IMR-90 (cell line): ENCODE measurements at regions not wholly inside any gene's neighbourhood (a gene's known extent, or its start where the extent isn't known, plus 50 kb on each side); places are given as distances from the start of the nearest gene placed in this dataset.
"Not testable (repeated sequence)": the region's sequence is repeated elsewhere in the genome, so short reads cannot be mapped to it uniquely, and the experiment has no call there.

Experiments used
- ATAC-seq: fragments of 200-7000 bp; cut with Tn5 transposase; 2 replicates; pipeline ENCODE4 v1.9.1; 2020; ENCODE audit warnings: low read depth, mild to moderate bottlenecking, moderate library complexity
- BruUV-seq: library from RNA; stranded (reverse); fragments of 400-500 nt; replicated peaks from 2 replicates; lab custom pipeline; 2021; lab: Mats Ljungman, UMichigan
- CTCF ChIA-PET: fragments of 300-600 bp; formaldehyde crosslinking; extraction: SDS; loops from one replicate; lab custom pipeline; 2021; ENCODE audit warnings: antibody characterized with exemption; lab: Yijun Ruan, JAX
- POLR2A ChIA-PET: fragments of 300-600 bp; sonication (Branson Sonifier 250); formaldehyde crosslinking; loops from one replicate; lab custom pipeline; 2022; ENCODE audit warnings: antibody characterized with exemption; ENCODE audit not compliant: unreplicated experiment; lab: Charles Lee
- DNase-seq: peaks from one replicate; pipeline ENCODE4 v3.0.0; 2013
- H2AFZ ChIP-seq: replicated peaks from 2 replicates; pipeline ENCODE3; 2013; ENCODE audit warnings: low read length, mild to moderate bottlenecking; ENCODE audit not compliant: poor library complexity
- H2AK5ac ChIP-seq: 2 replicates; pipeline ENCODE4 v1.6.1; 2013; ENCODE audit warnings: low read depth, low read length, inconsistent platforms
- H2AK9ac ChIP-seq: replicated peaks from 2 replicates; pipeline ENCODE3; 2013; ENCODE audit warnings: mild to moderate bottlenecking, low read depth, low read length, moderate library complexity; ENCODE audit not compliant: poor library complexity
- H2BK120ac ChIP-seq: 2 replicates; pipeline ENCODE4 v1.6.1; 2013; ENCODE audit warnings: low read depth, low read length, inconsistent platforms
- H2BK15ac ChIP-seq: 3 replicates; pipeline ENCODE4 v1.6.1; 2013; ENCODE audit warnings: low read depth, low read length, inconsistent platforms
- H2BK20ac ChIP-seq: 2 replicates; pipeline ENCODE4 v1.6.1; 2013; ENCODE audit warnings: low read depth, mild to moderate bottlenecking, inconsistent platforms, low read length, moderate library complexity
- H2BK5ac ChIP-seq: 2 replicates; pipeline ENCODE4 v1.6.1; 2013; ENCODE audit warnings: mild to moderate bottlenecking, low read depth, low read length, inconsistent platforms; ENCODE audit not compliant: poor library complexity, severe bottlenecking
- H3K14ac ChIP-seq: replicated peaks from 2 replicates; pipeline ENCODE4 v1.6.1; 2013; ENCODE audit warnings: low read depth, low read length, inconsistent platforms
- H3K18ac ChIP-seq: 2 replicates; pipeline ENCODE4 v1.6.1; 2013; ENCODE audit warnings: low read depth, low read length, control low read depth
- H3K23ac ChIP-seq: 2 replicates; pipeline ENCODE4 v1.6.1; 2013; ENCODE audit warnings: low read depth, low read length, inconsistent platforms
- H3K27ac ChIP-seq: 2 replicates; pipeline ENCODE4 v1.5.1; 2013; ENCODE audit warnings: mild to moderate bottlenecking, control low read depth, low read length; ENCODE audit not compliant: insufficient read depth
- H3K27me3 ChIP-seq: 2 replicates; pipeline ENCODE4 v1.6.1; 2013; ENCODE audit warnings: low read length; ENCODE audit not compliant: control insufficient read depth, insufficient read depth
- H3K36me3 ChIP-seq: 2 replicates; pipeline ENCODE4 v1.6.1; 2013; ENCODE audit warnings: low read length, mixed read lengths; ENCODE audit not compliant: control insufficient read depth, insufficient read depth
- H3K4ac ChIP-seq: 2 replicates; pipeline ENCODE4 v1.6.1; 2013; ENCODE audit warnings: low read depth, low read length, inconsistent platforms
- H3K4me1 ChIP-seq: 2 replicates; pipeline ENCODE4 v1.6.1; 2013; ENCODE audit warnings: low read length, mixed read lengths; ENCODE audit not compliant: control insufficient read depth, insufficient read depth
- H3K4me2 ChIP-seq: 2 replicates; pipeline ENCODE4 v1.6.1; 2013; ENCODE audit warnings: low read depth, mild to moderate bottlenecking, control low read depth, low read length, moderate library complexity
- H3K4me3 ChIP-seq: 2 replicates; pipeline ENCODE4 v1.5.1; 2013; ENCODE audit warnings: low read depth, mild to moderate bottlenecking, control low read depth, low read length, moderate library complexity; ENCODE audit not compliant: insufficient read depth
- H3K56ac ChIP-seq: 2 replicates; pipeline ENCODE4 v1.6.1; 2013; ENCODE audit warnings: low read length, inconsistent platforms; ENCODE audit not compliant: insufficient read depth; ENCODE audit errors: extremely low read depth
- H3K79me1 ChIP-seq, 2 experiments: 2 replicates each; pipeline ENCODE4 v1.6.1; 2013; ENCODE audit warnings: low read length in 2 of 2, inconsistent platforms in 1 of 2, low read depth in 1 of 2
- H3K9ac ChIP-seq: 2 replicates; pipeline ENCODE4 v1.6.1; 2013; ENCODE audit warnings: low read depth, low read length, control low read depth
- H3K9me1 ChIP-seq: 2 replicates; pipeline ENCODE4 v1.6.1; 2013; ENCODE audit warnings: low read length, inconsistent platforms; ENCODE audit not compliant: insufficient read depth
- H3K9me3 ChIP-seq: 2 replicates; pipeline ENCODE4 v1.6.1; 2013; ENCODE audit warnings: low read length; ENCODE audit not compliant: control insufficient read depth, insufficient read depth
- H4K20me1 ChIP-seq: 2 replicates; pipeline ENCODE4 v1.6.1; 2013; ENCODE audit warnings: low read length, inconsistent platforms; ENCODE audit not compliant: insufficient read depth
- H4K5ac ChIP-seq: 2 replicates; pipeline ENCODE4 v1.6.1; 2013; ENCODE audit warnings: mild to moderate bottlenecking, low read depth, low read length, control low read depth
- H4K8ac ChIP-seq, 2 experiments: 2 replicates each; pipeline ENCODE4 v1.6.1; 2013; ENCODE audit warnings: low read depth in 2 of 2, low read length in 2 of 2, control low read depth in 1 of 2, inconsistent platforms in 1 of 2
- H4K91ac ChIP-seq: 2 replicates; pipeline ENCODE4 v1.6.1; 2013; ENCODE audit warnings: low read depth, low read length, inconsistent platforms; ENCODE audit not compliant: insufficient read depth
- WGBS, 2 experiments: methylation state at CpG; one replicate each; pipeline versions ENCODE4 v1.1.5 to v1.1.7; 2013; ENCODE audit warnings: missing lambda C conversion rate in 2 of 2; ENCODE audit not compliant: insufficient read length in 1 of 2; ENCODE audit errors: extremely low coverage in 2 of 2; 5-methylcytosine and 5-hydroxymethylcytosine counted together
- dilution Hi-C: fragments of 300-500 bp; cut with HindIII; formaldehyde crosslinking; loops from one replicate; pipeline ENCODE4 v1.14.3; 2018; ENCODE audit warnings: low sequenced_read_pairs; ENCODE audit not compliant: unreplicated experiment
- in situ Hi-C: fragments of 300-500 bp; cut with MboI; formaldehyde crosslinking; loops from 3 replicates; pipeline ENCODE4 v1.14.3; 2019; ENCODE audit warnings: low sequenced_read_pairs, inconsistent platforms, mixed read lengths
- intact Hi-C: fragments of 100-400 bp; cut with micrococcal nuclease; formaldehyde crosslinking; loops from 2 replicates; pipeline ENCODE4 v1.10.0; 2022

GRCh38 chr3:11910216-11910930, 63.7 kb upstream of the TAMM41 start:
- H3K14ac ChIP-seq, H3K27me3 ChIP-seq, H3K9me3 ChIP-seq, H3K79me1 ChIP-seq, BruUV-seq, H4K20me1 ChIP-seq, ATAC-seq, CTCF ChIA-PET, H2BK15ac ChIP-seq, H3K4me2 ChIP-seq, H3K18ac ChIP-seq, H2AK9ac ChIP-seq, H3K36me3 ChIP-seq, H3K4me1 ChIP-seq, H4K91ac ChIP-seq, H3K56ac ChIP-seq, in situ Hi-C loops, H3K4ac ChIP-seq, dilution Hi-C loops, intact Hi-C loops, H4K5ac ChIP-seq, H3K9ac ChIP-seq, H2AFZ ChIP-seq, POLR2A ChIA-PET, H4K8ac ChIP-seq, H2BK120ac ChIP-seq, DNase-seq, H3K4me3 ChIP-seq, H3K9me1 ChIP-seq, H3K23ac ChIP-seq, H2AK5ac ChIP-seq, H2BK5ac ChIP-seq, H3K27ac ChIP-seq, H2BK20ac ChIP-seq: not testable (repeated sequence)
- no CpG with 5 or more reads among the region's 5 CpGs for WGBS, 2 experiments
